ENCODE measurements at regions not wholly inside any gene's neighbourhood (a gene's known extent, or its start where the extent isn't known, plus 50 kb on each side); places are given as distances from the start of the nearest gene placed in this dataset.

DNA sequence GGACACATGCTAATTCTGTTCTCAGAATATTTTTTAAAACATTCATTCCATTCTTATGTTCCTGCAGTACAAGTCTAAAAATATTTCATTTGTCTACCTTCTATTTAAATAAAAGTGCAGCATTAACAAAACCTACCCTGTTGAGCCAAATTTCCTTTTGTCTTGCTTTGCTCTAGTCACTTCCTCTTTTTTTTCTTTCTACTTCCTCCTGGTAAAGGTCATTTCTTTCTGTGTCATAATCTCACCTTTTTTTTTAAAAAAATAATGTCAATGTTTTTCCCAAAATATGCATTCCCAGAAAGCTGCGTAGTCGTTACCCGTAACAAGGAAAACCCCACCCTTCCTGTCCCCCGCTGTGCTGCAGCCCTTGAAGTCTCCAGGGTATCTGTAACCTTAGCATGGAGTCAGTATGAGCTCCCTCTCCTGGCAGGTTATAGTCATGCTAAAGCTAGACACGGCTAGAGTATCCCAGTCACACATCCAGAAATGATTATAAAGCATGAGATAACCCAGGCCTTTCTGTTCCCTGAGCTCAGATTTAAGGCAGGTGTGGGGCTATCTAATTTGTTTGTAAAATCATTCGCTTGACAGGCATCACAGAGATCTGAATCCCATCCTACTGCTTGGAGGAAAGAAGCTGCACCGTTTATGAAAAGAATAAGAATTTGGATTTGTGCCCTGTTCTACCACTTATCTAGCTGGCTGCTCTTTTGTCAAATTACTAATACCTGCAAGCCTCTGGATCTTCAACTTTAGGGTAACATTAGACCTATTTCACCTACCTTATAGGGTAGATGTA lies 51.1 kb upstream of the EED start:
- peak; percentile 69 for DNase-seq

DNA sequence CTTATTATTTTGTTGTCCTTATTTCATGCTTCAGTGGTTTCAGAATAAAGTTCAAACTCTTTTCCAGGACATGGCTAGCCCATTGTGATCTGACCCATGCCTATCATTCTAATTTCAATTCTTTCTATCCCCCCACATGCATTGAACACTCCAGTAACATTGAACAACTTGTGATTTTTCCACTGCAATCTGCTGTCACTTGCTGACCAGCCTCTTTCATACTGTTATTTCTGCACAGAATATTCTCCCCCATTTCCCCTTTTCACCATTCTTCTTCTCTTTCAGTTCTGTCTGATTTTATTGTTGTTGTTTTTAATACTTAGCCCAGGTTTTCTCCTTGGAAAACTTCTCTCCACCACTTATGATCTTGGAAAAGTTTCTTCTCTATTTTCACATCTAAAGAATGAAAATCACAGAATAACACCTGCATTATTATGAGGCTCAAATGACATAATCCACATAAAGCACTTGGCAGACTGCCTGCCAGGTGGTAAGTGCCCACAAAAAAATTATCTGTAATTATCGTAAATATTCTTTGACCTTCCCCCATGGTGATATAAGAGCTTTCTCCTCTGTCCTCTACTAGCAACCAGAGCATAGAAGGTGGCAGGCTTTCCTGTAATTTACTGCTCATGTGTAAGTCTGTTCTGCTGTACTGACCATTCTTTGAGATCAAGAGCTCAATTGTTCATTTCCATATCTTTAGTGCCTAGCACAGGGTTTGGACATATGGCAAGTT lies 51.9 kb upstream of the EED start:
- DNase-seq = peak; percentile 79

DNA sequence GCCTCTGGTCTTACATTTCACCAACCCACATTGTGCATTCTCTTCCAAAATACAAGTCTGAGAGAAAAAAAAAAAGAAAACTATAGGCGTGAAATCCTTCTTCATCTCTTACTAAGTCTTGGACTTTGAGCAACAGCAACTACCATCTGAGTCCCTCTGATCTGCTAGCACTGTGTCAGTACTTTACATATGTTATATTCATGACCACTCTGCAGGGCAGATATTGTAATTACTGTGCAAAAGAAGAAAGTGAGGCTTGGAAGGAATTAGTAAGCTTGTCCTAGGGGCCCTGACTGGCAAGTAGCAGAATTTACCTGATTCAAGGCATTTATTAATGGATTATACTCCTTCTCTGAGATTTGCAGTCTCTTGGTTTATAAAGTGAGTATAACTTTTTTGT lies 52.7 kb upstream of the EED start:
- no peak for DNase-seq

DNA sequence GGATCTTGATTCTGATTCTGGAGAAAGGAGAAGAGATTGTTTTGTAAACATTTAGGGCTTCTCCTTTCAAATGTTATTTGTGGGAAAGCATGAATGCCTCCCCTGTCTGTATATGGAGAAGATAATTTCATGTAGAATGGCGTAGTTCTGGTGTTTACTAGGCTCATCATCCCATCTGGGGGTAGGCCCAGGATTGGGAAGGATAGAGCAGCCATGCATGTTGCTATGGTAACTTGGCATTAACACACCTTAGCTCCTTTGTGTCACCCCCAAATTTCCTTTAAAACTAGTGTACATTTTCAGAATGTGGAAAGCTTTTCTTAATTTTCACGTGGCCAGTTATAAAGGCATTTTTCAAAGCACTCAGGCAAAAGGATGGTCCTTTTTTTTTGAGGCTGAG lies 57.5 kb upstream of the EED start:
- DNase-seq = no peak

DNA sequence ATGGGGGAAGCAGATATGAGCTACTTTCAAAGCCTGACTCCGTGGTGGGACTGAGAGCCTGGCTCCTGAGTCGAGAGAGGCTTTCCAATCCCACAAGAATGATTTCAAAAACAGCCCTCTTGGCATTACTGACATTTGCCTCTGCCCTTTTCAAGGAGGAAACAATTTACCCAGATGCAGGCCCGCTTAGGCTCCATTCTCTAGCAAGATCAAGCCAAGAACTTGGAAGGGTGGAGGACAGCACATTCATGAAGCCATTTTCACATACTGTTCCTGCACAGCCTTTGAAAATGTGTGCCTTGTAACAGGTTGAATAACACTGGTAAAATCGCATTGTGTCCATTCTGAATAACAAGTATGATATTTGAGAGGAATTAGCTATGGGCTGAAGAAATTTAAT lies 58.2 kb upstream of the EED start:
- DNase-seq = no peak

DNA sequence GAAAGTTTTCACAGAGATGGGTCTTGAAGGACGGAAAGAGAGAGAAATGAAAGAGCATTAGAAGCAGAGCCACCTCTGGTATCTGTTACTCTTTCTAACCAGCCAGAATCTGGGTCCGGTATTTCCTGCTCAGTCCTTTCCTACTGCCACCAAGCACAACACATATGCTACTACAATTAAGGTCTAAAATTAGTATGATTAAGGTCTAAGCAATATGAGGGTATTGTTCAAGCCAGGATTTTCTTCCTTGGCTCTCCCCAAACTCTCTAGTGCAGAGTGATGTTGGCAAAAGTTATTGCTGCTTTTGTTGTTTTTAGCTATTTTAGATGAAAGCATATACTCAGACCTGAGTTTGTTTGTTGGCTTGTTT lies 59.2 kb upstream of the EED start:
- no peak for DNase-seq

DNA sequence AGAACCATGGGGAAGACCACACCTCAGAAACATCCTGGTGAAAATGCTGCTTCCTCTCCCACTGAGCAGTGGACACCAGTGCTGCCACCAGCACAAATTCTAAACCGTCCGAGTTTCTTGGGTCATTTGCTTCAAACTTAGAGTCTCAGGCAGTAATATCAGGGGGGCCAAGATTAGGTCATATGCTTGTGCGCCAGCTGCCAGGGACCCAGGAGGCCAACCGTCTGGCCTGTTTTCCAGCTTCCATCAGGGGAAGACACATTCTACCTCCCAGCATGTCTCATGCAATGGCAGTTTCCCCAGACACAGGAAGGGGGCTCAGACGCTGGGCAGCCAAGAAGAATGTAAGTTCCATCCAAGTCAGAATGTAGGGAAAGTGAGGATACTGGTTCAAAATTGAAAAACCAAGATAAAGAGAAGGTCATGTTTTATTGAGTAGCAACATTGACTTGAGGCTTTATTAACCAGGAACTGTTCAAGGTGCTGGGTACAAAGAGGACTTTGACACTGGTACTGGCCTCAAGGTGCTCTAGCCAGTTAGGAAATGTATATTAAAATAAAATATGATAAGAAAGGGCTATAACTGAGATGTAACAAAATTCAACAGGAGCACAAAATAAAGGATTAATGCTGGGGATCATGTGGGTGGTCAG lies 59.7 kb upstream of the EED start:
- no peak for DNase-seq

DNA sequence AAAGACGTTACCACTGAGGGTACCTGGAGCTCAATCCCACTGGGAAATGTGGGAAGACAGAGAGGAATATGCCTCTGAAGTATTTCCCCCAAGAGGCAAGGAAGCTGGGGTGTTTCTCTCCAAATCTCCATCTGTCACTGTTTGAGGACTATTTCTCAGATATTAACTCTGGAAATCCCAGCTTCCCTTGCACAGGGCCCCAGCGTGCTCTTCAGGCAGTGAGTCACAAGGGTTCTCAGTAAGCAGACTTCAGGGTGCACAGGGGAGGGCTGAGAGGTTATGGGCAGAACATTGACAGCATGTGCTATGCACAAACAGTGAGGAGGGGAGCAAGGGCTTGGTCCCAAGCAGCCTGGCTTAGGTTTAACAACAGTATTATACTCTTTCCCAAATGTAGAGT lies 60.9 kb upstream of the EED start:
- DNase-seq = no peak

DNA sequence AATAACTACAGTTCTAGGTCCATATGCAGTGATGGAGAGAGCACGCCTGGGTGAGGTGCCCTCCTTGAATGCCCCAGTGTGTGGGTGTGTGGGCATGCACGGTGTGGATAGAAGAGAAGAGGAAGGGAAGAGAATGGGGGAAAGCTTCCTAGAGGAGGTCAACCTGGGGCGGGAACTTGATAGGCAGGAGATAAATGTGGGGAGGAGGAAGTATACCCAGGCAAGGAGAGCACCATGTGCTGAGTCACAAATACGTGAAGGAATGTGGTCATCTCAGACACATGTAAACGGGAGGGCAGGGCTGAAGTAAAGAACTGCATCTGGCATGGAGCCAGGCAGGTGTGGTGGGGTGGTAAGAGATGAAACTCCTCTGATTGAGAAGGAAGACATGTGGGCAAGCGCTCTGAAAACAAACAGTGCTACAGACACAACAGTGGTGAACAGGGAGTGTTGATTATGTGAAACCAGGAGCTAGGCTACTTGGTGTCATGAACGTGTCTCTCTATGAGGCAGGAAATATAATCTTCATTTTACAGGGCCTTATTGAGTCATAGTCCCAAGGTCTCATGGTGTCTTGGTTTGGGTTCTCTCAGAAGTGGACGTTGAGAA lies 61.5 kb upstream of the EED start:
- no peak for DNase-seq

DNA sequence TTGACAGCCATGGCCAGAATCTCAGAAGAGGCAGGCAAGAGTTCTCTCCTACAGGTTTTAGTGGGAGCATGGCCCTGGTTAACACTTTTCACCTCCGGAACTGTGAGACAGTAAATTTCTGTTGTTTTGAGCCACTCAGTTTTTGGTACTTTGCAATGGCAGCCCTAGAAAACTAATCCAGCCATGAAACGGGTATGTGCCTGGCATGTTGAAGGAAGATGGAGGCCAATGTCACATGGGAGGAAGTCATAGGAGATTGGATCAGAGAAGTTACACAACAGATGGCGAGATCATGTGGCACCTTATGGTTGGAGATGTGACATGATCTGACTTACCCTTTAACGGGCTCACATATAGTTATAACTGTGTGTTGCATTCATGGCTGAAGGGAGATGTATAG lies 63.2 kb upstream of the EED start:
- DNase-seq = no peak

DNA sequence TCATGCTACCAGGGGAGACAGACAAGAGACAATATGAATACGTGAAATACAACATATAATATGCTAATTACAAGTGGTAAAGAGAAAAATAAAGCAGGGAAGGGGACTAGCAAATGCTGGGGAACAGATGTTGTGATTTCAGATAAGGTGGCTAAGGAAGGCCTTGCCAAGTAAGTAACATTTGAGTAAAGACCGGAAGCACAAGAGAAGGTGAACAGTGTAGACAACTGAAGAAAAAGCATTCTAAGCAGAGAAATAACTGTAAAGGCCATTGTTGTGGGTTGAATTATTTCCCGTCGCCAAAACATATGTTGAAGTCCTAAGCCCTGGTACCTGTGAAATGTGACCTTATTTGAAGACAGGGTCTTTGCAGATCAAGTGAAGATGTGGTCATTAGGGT lies 63.7 kb upstream of the EED start:
- DNase-seq = no peak

DNA sequence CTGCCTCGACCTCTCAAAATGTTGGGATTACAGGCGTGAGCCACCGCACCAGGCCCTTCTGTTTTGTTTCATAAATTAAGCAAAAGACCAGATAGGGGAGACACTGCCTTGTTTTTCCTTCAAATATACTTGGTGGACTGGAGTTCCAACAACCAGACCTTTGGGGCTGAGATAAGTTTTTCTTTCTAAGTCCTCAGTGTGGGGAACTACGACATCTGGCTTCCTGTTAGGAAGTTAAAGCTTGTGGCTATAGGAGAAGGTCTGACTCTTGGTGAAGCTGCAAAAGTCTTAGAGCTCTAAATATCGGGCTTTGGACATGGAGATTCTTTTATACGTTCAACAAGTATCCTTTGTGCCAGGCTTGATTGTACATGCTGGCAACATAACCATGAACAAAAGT lies 64.1 kb upstream of the EED start:
- no peak for DNase-seq

DNA sequence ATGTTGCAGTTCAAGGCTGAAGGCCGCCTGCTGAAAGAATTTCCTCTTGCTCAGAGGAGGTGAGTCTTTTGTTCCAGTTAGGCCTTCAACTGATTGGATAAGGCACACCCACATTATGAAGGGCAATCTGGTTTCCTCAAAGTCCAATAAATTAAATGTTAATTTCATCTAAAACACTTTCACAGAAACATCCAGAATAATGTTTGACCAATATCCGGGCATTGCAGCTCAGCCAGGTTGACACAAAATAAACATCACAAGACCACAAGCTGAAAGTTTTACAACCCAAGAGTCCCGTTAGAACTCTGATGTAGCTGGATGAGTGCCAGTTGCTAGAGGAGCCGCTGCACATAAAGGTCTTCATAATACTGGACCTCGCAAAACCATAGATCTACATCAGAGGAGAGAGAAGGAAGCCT lies 64.9 kb upstream of the EED start:
- DNase-seq = no peak

DNA sequence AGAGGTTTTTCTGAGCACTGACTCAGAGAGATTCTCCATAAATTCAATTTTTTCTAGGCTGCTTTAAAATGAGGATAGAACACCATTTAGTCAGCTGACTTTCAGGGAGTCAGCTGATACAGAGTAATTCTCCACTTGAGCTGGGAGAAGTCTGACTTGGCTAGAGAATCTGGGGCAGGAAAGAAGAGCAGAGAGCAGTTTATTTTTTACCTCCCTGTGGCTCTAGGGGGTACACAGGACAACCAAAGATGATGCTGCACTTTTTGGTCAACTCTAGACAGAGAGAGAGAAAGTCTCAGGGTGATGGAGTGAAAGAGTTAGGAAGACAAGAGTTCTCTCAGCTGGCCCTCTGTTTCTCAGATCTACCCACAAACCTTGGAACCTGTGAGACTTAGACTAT lies 67.3 kb upstream of the EED start:
- no peak for DNase-seq

DNA sequence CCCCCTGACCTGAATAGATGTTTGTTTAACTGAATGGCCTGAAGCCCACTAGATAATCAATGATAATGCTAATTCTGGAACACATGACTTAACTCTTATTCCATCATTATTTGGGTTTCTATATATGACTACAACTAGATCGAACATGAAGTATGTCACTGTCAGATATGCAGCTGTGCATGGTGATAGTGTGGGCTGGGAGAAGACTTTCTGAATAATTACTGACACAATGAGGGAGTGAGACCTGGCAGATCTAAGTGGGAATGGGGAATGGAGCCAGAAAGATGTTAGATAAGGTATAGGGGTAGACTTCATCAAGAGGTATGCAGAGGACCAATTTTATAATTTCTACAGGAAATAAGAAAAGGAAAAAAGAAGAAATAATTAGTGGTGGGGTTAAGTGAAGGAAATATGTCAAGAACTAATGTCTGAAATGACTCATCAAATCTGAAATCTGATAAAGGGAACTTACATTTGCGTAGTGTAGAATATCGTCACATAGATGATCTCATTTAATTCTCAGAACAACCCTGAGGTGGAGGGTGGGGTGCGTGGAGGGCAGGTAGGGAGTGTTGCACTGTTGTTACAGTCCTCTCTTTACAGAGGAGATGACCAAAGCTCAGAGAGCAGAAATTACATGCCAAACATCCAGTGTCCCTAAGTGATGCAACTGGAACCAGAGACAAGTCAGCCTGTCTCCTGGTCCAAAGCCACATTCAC lies 68.2 kb upstream of the EED start:
- DNase-seq = no peak

DNA sequence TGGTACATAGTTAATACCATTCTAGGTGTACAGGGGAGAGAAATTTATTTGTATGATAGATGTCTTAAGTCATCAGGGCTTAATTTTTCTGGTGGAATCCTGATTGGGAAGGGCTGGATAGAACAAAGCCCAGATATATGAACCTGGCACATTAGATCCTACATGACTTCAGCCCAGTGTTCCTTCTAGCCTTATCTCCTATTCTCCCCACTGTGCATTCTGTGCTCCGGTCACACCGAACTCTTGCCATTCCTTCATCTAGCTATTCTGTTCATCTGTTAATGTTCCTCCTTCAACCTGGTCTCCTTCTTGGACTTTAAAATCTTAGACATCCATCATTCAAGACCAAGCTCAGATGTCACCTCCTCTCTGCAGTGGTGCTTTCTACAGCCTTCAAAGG lies 68.9 kb upstream of the EED start:
- DNase-seq = no peak

DNA sequence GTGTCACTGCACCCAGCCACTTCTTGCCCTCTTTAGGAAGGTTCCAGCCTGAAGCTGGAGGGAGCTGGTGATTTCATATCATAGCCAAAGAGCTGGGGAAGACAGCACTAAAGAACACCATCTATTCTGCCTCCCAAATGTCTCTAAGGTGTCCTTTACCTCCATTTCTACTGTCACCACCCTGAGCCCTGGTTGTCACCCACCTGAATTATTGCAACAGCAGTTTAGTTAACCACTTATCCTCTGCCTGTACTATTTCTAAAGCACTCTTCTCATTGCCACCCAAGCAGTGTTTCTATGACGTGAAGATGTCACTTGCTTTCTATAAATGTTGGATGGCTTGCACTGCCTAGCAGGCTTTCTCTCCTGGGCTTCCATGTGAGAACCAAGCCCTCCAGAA lies 69.4 kb upstream of the EED start:
- no peak for DNase-seq

DNA sequence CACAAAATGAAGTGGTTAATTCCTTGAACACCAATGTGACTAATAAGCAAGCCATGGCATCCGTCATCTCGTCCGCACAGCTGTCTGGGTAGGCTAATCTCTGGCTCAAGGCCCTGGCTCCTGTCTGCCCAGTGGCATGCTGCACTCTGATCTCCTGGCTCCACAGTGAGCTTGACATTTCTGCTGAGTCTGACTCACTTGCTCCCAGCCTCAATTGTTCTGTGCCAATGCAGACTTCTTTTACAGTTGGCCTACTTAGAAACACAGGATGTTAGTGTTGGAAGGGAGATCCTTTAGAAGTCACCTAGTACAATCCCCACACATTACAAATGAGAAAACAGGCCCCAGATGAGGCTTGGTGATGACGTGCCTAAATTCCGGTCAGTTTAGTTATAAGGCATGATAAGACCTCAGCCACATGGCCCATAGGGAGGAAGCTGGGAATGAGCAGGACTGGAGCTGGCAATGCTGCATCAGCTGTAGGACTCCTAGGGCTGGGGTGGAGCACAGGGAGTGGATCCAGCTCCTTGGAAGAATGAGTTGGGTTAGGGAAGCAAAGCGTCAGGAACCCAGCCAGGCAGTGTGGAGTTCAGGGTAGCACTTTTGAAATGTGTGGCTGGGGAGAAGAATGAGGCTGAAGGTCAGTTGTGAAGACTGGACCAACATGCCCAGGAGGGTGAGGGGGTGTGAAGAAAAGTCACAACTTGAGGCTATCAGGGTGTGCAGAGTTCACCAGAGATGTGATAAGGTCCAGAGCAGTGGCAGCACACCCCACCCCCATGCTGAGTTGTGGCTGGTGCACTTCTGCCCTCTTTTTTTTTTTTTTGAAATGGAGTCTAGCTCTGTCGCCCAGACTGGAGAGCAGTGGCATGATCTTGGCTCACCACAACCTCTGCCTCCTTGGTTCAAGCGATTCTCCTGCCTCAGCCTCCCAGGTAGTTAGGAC lies 70.2 kb upstream of the EED start:
- no peak for DNase-seq

DNA sequence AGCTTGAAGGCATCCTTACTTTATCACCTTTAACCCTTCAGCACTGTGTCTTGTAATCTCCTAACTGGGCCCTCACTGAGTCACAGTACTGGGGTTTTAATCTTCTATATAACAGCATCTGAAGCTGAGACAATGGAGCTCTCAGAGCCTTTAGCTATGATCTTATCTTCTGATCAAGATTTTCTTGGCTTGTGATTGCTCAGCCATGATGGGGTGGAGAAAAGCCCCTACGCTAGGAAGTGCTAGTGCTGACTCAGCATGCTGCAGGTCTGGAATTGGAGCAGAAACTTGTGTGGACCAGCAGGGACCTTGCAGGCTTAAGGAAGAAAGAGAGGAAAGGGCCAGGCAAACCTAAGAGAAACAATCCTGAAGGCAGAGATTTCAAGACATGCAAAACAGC lies 71.7 kb upstream of the EED start:
- no peak for DNase-seq

DNA sequence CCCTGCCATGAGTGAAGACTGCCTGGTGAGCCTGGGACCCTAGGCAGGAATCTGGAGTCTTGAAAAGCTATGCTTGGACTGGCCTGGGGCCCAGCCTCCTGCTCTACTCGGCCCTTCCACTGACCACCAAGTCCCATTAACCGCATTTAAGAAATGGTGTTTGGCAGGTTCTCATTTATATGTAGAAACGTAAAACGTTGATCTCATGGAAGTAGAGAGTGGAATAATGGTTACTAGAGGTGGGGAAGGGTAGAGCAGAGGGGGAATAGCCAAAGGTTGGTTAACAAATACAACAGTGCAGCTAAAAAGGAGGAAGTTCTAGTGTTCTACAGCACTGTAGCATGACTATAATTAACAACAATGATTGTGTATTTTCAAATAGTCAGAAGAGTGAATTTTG lies 72.9 kb upstream of the EED start:
- DNase-seq = no peak

DNA sequence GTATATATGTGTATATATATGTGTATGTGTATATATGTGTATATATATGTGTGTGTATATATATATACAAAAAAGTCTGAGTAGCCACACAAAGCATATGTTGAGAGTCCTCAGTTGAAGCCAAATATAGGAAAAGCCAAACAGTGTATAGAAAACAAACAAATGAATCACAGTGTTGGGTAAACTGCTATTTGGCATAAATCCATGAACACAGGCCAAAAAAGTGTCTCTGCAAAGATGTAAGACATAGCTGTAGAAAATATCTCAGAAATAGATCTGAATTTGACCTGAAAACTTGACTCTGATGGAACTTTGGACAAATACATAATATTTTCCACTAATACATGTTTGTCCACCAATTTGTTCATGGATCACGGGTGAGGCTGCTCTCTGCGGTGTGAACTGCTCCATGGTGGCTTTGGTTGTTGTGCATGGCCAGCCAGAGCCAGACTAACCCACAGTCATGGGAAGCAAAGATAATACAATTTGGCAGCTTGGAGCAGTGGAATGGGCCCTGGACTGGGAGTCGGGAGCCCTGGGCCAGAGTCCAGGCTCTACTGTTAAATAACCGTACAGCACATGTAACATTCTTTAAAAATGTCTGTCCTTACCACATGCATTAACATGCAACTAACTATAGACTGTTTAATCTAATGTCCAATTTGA lies 76.9 kb upstream of the EED start:
- DNase-seq = no peak
